EL (cell line): ENCODE measurements at regions not wholly inside any gene's neighbourhood (a gene's known extent, or its start where the extent isn't known, plus 50 kb on each side); places are given as distances from the start of the nearest gene placed in this dataset.
"Not testable (repeated sequence)": the region's sequence is repeated elsewhere in the genome, so short reads cannot be mapped to it uniquely, and the experiment has no call there.

Experiments used
- DNase-seq: peaks from one replicate; pipeline ENCODE4 v3.0.0-alpha.2; 2016

DNA sequence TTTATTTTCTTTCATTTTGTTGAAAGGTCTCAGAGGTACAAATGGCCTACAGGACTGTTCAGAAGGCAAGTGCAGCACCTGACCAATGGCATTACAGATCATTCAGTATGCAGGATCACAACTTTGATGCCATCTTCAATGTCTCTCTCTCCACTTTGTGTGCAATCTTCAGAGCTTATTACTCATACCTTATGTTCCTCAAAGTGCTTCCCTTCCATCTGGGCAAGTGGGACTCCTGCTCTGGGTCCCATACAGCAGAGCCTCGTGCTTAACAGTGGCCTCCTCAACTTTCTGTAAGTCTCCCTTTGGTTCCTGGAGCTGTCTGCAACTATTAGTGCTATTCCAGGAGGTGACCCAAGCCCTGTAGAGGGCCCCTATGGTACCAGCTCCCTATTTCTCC lies 358.4 kb upstream of the RPS23 start:
- DNase-seq, result no peak

DNA sequence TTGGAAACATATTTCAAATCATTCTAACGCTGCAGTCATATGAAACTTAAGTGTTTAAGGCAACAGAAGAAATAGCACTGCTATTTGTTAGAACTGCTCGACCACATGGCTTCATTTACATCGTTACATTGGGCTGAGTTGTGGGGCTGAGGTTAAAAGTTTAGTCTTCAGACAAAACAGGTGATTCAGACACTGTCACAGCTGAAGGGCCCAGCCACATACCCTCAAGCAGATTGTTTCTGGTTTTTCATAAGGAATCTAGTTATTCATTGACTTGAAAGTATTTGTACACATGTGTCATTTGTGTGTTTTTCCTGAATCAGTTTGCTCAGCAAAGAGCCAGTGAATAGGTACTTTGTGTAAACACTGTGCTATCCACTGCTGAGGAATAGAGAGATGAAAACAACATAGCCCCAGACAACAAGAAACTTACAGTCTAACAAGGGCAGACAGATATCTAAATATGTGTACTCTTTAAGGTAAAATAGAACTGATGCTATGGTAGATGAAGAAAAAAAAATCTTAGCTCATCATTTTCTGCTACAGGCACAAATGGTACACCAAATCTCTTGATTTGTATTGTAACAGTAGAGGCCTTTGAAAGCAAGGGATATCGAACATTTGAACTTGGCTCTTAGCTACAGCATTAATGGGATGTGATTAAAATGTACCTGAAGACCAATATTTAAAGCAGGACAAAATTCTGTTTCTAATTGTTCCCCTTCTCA lies 357.6 kb upstream of the RPS23 start:
- no peak for DNase-seq

DNA sequence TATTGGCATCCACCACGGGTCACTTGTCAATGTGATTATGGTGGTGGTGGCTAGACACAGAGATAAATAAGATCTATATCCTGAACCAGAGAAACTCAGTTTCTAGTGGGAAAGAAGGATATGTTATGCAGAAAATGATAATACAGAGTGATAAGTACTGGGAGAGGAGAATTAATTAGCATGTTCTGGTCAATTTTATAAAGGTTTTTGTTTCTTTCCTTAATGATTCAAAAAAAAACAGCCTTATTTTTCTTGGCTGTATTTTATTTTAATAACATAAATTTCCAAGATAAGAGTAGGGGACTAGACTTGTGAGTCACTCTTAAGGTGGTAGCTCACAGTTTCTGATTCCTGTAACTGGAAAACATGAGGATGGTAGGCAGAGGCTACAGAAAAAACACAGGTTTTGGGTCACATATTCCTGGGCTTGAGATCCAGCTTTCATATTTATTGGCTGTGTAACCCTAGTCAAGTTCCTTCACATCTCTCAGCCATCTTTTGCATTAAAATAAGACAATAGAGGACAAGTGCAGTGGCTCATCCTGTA lies 350.3 kb upstream of the RPS23 start:
- no peak for DNase-seq

GRCh38 chr5:82626905-82627591 lies 348.9 kb upstream of the RPS23 start:
- not testable (repeated sequence) for DNase-seq

DNA sequence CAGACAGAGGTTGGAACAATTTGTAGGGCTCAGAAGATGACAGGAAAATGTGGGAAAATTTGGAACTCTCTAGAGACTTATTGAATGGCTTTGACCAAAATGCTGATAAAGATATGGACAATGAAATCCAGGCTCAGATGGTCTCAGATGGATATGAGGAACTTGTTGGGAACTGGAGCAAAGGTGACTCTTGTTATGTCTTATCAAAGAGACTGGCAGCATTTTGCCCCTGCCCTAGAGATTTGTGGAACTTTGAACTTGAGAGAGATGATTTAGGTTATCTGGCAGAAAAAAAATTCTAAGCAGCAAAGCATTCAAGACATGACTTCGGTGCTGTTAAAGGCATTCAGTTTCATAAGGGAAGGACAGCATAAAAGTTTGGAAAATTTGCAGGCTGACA lies 347.9 kb upstream of the RPS23 start:
- DNase-seq, result not testable (repeated sequence)

- no peak for DNase-seq
Observed at GRCh38 chr5:82624062-82624461, 345.9 kb upstream of the RPS23 start.

GRCh38 chr5:82622711-82623514 lies 344.8 kb upstream of the RPS23 start:
- DNase-seq, result no peak

DNA sequence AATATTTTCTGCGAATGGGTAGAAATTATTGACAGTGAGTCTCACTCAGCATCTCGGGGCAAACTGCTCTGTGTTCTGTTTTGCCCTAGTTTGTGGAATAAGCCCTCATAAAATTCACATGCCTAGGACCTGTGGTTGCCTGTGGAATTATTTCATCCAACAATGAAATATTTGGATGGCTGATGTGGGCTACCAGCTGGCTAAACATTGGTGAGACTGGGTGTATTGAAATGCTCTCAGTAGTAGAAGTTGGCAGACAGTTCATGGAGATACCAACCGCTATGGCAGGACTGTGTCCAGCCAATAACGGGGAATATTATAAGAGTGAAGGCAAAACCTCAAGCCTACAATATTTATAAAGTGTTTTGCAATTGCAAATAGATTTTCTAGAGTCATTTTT lies 344.1 kb upstream of the RPS23 start:
- no peak for DNase-seq

DNA sequence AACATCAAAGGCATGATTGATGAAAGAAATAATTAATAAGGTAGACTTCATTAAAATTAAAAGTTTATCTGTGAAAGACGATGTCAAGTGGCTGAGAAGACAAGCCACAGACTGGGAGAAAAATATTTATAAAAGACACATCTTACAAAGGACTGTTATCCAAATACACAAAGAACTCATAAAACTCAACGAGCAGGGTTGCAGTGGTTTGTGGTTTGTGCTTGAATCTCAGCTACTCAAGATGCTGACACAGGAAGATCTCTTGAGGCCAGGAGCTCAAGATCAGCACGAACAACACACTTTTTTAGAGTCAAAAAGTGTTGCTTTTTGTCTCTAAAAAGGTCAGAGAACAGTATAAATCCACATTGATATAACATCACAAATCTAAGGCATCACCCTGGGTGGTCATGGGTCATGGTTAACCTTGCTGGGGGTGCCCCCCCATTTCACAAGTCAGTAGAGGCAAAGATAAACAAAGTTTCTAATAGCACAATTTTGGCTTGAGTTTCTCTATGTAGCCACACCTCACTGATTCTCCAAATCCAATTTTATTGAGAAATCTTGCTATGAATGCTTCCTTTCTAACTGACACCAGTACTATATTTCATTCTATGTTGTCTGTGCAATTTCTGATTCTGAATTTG lies 342.9 kb upstream of the RPS23 start:
- no peak for DNase-seq

DNA sequence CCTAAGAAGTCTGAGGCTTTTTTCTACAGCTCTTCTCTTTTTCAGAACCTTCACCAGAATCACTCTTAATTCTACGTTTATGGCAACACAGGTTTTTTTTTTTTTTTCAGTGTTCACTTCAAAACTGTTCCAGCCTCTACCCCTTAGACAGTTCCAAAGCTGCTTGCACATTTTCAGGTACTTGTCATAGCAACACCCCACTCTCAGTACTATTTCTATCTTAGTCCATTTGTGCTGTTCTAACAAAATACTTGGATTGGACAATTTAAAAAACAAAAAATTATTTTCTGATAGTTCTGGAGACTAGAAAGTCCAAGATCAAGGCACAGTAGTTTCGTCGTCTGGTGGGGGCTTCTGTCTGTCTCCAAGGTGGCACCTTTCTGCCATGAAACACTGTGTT lies 340.9 kb upstream of the RPS23 start:
- DNase-seq, result no peak

DNA sequence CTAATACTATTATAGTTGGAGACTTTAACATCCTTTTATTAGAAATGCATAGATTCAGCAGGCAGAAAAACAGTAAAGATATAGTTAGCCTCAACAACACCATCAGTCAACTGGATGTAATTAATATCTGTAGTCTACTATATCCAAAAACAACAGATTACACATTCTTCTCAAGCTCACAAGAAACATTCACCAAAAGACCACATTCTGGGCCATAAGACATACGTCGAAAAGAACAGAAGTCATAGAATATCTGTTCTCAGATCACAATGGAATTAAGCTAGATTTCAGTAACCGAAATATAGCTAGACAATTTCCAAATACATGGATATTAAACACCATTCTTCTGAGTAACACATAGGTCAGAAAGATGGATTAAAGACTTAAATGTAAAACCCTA lies 336.6 kb upstream of the RPS23 start:
- DNase-seq, result no peak

DNA sequence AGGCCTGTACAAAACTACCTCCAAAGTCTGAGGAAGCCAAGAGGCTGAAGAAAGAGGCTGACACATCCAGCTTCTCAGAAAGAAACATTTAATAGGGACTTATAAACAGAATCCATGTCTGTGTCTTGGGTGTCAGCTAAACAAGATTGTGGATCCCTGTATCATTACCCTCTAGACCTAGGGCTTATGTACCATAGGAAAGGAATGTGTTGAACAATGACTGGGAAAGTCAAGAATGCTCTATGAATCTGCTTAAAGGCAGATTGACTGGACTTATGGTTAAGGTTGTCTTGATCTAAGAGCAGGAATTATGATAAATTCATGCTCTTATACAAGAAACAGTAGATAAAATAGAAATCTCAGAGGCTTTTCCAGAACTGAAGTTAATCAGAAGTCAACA lies 335.7 kb upstream of the RPS23 start:
- DNase-seq, result no peak

DNA sequence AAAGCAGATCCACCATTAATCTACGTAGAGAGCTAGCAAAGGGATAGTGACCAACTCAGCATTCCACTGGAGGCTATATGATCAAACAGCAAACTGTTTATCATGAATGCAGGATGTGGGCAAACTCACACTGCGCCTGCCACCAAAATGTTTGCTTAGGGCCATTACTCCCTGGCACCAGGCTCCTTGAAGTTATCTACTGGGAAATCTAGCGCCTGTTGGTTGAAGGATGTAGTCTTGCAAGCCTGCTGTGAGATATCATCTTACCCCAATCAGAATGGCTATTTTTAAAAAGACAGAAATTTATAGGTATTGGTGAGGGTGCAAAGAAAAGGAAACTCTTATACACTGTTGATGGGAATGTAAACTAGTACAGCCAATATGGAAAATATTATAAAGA lies 332.5 kb upstream of the RPS23 start:
- no peak for DNase-seq

GRCh38 chr5:82605441-82605973 lies 327.4 kb upstream of the RPS23 start:
- no peak for DNase-seq

GRCh38 chr5:82603033-82603987 lies 325.2 kb upstream of the RPS23 start:
- no peak for DNase-seq

- DNase-seq, result no peak
Observed at GRCh38 chr5:82601861-82602260, 323.7 kb upstream of the RPS23 start.

GRCh38 chr5:82601077-82601476 lies 322.9 kb upstream of the RPS23 start:
- no peak for DNase-seq

DNA sequence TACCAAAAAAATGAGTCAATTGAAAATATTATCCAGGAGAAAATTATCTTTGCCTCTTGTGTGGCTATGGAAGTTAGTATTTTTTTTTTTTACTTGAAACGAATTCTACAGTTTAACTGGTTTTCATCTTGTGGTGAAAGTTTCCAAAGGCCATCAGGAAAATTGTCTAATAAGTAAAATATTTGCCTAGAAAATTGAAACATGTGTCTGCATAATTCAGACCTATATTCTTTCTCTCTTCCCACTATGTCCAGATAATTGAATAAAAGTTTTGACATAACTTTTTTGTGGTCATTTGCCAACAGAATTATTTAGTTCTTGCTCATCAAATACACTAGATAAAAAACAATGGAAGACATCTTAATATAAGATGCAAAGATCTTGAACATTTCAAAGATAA lies 321.5 kb upstream of the RPS23 start:
- no peak for DNase-seq

GRCh38 chr5:82599030-82599429 lies 320.9 kb upstream of the RPS23 start:
- DNase-seq, result no peak

- no peak for DNase-seq
Observed at GRCh38 chr5:82597437-82597836, 319.3 kb upstream of the RPS23 start.

- DNase-seq, result no peak
Observed at GRCh38 chr5:82596451-82596850, 318.3 kb upstream of the RPS23 start.

GRCh38 chr5:82595113-82595512 lies 317.0 kb upstream of the RPS23 start:
- no peak for DNase-seq
